MM.1S (cell line): ENCODE measurements at regions not wholly inside any gene's neighbourhood (a gene's known extent, or its start where the extent isn't known, plus 50 kb on each side); places are given as distances from the start of the nearest gene placed in this dataset.

Source experiments
- EZH2phosphoT487 ChIP-seq: fragments of 300-600 bp; sonication (generic); IDR thresholded peaks from 2 replicates; pipeline ENCODE4 v1.6.1; 2018; ENCODE audit warnings: antibody characterized with exemption, low read length
- TF ChIP-seq, protein P1 (sequence below): fragments of 300-600 bp; sonication (generic); IDR thresholded peaks from 2 replicates; pipeline ENCODE4 v1.5.1; 2016; ENCODE audit warnings: antibody characterized with exemption, low read length, mixed read lengths

DNA sequence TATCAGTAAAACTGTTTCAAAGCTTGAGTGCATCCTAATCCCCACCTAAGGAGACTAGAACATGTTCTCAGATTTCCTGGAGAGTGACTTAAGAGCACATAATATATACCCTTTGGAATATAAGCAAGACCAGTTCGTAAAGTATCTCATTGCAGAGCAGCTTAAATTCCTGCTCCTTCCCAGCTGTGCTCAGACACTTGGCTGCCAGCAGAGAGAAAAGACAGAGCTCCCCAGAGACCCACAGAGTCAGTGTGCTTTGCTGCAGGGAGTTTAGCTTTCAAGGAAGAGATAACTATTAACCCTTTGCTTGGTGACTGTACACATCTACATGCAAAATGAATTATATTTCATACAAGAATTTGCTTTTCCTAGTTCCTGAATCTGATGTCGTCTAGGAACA lies 338.1 kb upstream of the ARHGEF26 start:
- no peak for TF ChIP-seq EZH2phosphoT487
- TF ChIP-seq, protein P1, sequence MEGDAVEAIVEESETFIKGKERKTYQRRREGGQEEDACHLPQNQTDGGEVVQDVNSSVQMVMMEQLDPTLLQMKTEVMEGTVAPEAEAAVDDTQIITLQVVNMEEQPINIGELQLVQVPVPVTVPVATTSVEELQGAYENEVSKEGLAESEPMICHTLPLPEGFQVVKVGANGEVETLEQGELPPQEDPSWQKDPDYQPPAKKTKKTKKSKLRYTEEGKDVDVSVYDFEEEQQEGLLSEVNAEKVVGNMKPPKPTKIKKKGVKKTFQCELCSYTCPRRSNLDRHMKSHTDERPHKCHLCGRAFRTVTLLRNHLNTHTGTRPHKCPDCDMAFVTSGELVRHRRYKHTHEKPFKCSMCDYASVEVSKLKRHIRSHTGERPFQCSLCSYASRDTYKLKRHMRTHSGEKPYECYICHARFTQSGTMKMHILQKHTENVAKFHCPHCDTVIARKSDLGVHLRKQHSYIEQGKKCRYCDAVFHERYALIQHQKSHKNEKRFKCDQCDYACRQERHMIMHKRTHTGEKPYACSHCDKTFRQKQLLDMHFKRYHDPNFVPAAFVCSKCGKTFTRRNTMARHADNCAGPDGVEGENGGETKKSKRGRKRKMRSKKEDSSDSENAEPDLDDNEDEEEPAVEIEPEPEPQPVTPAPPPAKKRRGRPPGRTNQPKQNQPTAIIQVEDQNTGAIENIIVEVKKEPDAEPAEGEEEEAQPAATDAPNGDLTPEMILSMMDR = no peak
